HG03432 (cell line): ENCODE measurements at regions not wholly inside any gene's neighbourhood (a gene's known extent, or its start where the extent isn't known, plus 50 kb on each side); places are given as distances from the start of the nearest gene placed in this dataset.
"Not testable (repeated sequence)": the region's sequence is repeated elsewhere in the genome, so short reads cannot be mapped to it uniquely, and the experiment has no call there.

Experiments
- ATAC-seq: cut with Tn5 transposase; IDR thresholded peaks from one replicate; pipeline ENCODE4 v1.9.1; 2021; ENCODE audit warnings: mild to moderate bottlenecking, moderate library complexity; ENCODE audit not compliant: unreplicated experiment

DNA sequence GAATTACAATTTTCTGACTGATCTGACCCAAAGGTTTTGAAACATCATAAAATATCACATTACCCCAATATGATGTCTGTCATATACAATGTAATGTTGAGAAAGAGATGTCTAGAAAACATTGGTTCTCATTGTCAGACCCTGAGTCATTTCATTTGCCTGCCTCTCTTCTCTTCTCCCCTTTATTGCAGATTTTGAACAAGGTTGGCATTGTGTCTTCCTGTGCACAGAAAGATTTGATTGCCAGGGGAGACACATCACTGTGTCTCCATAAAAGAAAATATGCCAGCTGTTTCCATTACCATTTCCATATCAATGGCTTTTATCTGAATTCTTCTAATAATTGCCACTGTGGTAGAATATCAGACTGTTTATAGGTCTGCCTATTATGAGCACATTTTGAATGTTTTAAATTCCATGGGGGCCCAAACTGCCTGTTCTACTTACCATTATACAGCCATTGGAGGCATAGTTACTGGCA lies 65.6 kb downstream of the IFI44 start:
- ATAC-seq: no peak

DNA sequence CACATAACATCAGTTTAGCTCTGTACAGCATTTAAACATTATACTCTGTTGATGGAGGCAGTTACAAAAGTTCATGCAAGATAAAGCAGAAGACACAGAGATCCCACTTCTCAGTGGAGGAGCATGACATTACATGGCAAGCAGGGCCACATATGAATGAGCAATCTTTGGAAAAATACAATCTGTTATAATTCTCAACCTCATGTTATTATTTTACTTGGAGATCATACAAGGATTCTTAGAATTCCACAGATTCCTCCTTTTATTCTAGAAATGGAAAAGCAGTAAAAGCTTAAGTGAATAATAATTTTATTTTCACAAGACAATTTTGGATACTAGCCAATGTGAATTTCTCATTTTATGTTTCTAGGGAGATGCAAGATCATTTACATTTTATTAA lies 66.6 kb downstream of the IFI44 start:
- ATAC-seq: no peak

DNA sequence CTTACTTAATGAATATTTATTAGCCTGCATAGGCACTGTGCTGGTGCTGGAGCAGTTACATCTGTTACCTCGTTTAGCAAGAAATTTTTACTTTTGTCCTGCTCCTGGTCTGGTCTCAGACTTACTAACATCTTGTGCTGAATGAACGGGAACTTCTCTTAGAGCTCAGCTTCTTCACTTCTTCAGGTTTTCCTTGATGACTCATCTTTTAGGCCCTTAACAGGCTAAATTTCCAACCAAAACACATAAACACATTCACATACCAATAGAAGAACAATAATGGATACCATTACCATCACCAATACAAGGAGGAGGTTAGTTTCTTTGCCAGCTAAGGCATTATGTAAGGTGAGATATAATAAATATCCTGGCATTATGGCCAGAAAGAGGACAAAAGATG lies 68.9 kb downstream of the IFI44 start:
- no peak for ATAC-seq

DNA sequence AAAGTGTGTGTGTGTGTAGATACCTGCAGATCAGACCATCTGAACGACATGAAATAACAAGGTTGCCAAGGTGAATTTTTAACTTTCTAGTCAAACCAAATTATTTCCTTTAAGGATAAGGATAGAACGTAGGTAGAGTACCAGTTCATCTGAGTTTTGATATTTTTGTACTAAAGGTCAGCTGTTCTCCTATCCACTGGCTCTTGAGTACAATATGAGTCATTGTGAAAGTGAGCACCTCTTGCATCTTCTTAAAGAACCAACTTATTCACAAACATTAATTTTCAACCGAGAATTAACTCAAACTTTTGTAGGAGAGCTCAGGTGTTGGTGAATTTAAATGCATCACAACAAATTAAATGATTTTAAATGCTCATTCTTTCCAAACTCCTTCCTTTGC lies 71.5 kb downstream of the IFI44 start:
- ATAC-seq: peak; percentile 81

DNA sequence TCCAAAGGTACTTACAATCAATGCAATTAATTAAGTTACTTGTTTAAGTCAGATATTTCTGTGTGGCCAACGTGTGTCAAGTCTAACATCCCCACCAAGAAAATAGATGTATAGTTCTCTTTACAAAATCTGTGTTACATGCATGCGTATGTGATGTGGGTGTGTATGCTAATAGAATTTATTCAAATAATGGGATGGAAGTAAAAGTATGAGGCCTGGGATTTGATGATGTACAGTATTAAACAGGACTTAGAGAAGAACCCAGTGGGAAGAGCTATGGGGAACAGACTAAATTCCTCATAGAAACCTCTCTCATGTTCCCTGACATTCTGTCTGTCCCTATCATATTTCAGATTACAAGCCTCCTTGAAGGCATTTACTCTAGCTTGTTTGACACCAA lies 72.5 kb downstream of the IFI44 start:
- ATAC-seq: no peak

DNA sequence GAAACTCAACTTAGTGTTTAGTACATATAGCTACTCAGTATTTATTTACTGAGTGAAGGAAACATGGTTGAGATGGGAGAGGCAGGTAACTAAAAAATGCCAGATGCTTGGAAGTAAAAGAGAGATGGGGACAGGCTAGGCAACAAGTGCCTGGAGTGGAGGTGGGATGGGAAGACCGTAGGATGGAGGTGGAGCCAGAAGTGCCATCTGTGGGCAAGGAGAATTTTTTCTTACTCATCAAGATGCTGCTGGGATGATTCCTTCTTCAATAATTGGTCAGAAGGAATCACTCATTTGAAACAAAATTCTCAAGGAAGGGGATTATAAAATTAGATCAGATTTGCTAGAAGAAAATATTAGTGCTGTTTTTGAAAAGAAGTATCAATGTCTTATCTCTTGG lies 72.9 kb downstream of the IFI44 start:
- ATAC-seq: no peak

DNA sequence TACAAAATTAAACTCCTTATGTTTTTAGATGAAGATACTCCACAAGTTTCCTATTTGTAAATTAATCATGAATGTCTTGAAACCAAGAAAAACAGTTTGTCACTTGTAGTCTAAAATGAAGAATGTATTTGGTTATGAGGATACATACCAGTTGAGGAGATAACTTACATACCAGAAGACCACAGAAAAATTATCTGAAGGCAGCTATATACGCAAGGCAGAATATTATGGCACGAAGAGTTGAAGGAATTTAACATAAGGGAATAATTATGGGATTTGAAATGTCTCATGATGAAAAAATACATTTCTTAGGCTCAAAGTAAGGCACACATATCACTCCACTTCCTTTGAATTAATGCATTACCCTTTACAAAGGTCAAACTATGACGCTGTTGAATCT lies 73.3 kb downstream of the IFI44 start:
- no peak for ATAC-seq

DNA sequence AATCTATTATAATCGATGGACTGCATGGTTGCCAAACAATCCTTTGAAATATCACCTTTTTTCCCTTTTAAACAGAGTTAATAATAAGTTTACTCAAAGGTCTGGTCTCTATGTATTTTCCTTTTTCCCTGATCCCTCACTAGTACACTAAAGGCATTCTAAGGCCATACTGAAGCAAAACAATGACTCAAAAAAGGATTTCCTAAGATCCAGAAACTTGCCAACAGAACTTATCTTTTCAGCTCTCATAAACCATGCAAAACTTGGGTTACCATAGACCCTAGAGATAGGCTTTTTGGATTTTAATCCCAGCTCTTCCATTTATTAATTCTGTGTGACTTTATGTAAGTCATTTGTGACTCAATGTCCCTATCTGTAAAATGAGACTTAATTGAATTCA lies 77.1 kb downstream of the IFI44 start:
- no peak for ATAC-seq

DNA sequence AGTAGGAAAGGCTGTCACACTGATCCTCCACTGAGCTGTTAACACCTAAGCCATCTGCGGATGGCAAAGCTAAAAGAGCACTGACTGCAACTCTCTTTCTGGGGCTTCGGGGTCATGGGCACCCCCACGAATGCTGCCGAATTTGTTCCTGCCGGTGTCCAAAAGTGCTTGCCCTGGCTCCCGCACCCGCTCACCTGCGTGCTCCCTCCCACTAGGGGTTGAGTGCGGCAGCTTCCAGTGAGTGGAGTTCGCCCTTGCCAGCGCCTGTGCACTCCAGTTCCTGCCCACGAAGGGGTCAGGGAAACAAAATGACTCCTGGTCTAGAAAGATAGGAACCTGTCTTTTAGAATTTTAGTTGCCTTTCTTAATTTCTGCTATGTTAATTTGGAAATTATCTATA lies 78.7 kb downstream of the IFI44 start:
- no peak for ATAC-seq

DNA sequence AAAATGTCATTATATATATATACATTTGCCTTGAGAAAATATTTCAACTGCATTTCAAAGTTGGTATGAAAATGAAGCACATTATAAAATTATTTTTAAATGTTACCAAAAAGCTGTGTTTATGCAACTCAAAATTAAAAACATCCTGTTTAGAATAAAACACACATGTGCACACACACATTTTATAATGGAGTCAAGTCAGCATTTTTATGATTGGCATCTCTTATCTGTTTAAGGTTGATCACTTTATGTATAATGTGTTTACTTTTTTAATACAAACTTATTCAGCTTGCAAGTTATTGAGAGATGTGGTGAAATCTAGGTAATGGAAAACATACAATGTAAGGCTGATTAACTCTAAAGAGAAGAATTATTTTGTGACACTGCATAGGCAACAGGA lies 80.4 kb downstream of the IFI44 start:
- no peak for ATAC-seq

DNA sequence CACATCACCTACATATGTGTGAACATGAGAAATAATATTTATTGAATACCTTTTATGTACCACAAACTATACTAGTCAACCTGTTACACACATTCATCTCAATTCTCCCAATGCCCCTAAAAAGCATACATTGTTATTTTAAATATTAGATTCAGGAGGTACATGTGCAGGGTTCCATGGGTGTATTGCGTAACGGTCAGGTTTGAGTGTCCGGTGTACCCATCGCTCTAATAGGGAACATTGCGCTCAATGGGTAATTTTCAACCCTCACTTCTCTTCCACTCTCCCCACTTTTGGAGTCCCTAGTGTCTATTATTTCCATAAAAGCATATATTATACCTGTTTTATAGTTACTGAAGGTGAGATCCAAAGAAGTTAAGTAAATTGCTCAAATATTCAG lies 82.0 kb downstream of the IFI44 start:
- no peak for ATAC-seq

DNA sequence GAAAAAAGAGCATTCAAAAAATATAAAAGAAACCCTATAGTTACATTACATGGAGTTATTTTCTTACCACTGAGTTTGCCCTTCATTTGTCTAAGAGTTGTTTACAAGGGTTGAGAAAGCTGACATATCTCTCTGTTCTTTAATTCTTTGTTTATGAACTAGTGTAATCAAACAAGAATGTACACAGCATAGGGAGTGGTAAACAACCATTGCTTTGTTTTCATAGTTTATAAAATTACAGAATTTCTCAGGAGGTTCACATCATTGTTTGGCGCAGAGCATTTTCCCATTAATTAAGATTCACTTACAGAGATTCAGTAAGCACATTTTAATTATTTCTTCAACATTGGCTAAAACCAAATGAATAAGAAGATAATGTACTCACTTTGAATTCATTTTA lies 87.6 kb downstream of the IFI44 start:
- ATAC-seq: no peak

DNA sequence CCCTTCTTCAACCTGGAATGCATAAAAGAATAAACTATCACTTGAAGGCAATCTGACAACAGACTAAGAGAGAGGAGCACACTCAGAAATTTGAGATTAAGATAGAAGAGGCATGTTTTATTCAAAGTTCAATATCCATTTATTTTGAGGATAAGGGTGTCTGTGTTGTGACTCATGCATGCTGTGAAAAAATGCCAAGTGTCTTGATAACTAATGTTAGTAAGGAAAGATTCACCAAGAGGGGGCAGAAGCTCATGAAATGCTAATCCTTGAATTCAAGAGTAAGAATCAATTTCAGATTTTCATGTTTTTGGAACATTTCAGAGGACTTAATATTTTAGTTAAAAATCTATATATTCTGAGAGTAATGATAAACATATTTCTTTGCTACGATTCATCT lies 94.0 kb downstream of the IFI44 start:
- ATAC-seq: no peak

DNA sequence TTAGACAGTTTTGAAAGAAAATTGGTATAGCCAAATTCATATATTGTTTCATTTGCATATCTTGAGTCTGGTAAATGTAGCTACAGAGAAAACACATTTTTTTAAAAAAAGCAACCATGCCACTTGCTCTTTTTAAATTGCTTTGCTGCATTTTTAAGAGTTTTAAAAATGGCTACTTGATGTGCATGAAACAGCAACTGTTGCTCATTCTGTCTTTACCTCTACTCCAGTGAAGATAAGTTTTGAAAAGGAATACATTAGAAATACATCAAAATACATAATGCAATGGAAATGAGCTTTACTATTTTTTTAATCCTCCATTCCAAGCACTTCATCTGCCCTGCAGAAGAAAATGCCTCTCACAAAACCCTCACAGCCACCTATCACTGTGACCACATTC lies 95.5 kb downstream of the IFI44 start:
- ATAC-seq: no peak

DNA sequence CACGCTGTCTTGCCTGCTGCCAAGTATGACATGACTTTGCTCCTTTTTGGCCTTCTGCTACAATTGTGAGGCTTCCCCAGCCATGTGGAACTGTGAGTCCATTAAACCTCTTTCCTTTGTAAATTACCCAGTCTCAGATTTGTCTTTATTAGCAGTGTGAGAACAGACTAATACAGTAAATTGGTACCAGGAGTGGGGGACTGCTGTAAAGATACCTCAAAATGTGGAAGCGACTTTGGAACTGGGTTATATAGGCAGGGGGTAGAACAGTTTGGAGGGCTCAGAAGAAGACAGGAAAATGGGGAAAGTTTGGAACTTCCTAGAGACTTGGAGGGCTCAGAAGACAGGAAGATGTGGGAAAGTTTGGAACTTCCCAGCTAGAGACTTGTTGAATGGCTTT lies 104.0 kb downstream of the IFI44 start:
- not testable (repeated sequence) for ATAC-seq

DNA sequence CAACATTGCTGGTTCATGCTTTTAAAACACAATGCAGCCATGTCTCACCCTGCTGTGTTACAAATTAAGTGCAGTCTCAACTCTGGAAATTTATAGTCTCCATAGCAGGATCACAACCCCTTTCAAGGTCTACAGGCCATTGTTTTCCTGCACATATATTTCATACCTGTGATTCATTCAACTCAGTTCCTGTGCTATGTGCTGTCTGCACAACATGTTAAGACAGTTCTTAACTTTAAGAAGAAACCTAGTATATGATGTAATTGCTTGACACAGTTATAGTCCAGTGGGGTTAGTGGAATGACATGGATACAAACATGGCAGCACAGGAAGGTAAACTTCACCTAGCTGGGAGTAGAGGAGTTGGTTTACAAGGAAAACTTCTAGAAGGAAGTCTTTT lies 106.4 kb downstream of the IFI44 start:
- ATAC-seq: no peak

DNA sequence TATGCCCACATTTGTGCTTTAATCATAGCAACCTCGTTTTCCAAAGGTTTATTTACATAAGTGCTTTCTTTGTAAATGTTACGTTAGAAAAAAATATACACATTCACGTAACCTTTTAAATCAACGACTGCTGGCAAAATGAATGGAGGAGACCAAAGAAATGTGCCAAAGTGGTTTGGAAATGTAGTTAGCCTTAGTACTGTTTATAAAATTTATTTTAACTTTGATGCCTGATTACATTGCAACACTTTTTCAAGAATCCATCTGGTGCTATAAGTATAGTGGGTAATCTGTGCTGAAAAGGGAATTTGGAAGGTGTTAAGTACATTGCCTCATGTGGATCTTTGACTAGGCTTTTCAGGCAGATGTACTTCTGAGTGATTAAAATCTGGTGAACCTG lies 108.9 kb downstream of the IFI44 start:
- ATAC-seq: no peak

DNA sequence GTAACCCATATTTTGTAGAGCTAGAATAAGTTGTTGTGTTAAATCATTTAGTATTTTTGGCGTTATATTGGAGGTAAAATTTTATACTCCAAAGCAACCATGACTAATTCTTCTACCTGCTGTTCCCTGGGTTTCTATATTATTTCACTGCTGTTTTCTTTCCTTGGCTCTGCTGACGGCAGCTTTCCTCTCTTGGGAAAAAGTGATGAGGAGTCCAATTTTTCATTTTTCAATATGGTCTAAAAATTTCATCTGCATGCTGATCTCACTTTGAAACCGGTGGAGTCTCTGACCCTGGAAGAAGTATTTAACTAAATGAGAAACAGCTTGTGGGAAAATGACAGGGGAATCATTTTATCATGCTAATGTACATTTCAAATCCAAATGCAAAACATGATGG lies 110.2 kb downstream of the IFI44 start:
- no peak for ATAC-seq

DNA sequence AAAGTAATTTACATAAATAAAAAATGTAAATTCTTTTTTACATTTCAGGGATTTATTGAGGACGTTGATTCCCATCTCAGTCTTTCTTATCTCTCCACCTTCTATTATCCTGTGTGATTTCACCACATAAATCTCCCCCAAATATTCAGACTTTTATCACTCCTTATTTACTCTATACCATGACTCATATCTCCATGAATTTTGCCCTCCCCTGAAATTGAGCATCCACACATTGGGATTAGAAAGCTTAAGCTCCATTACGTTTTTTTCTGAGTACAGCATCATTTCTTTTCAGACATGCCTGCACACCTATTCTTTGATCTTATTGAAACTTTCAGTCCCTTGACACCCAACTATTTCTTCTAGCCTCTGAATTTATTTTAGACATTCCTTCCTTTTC lies 111.2 kb downstream of the IFI44 start:
- ATAC-seq: no peak

DNA sequence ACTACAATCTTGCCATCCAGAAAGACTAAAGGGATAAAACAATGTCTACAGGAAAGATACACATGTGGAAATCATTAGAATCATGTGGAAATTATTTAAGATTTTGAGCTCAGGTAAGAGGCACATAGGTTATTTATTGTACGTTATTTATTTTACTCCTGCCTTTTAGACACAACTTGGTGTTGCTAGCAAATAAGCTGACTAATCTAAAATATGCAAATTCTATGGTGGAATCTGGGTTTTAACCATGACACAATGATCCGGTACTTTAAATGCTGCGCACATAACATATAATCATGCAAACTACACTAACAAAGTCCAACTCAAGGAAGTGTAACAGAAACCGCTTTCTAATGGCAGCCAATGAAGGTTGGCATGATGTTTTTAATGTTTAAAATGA lies 112.5 kb downstream of the IFI44 start:
- ATAC-seq: no peak

DNA sequence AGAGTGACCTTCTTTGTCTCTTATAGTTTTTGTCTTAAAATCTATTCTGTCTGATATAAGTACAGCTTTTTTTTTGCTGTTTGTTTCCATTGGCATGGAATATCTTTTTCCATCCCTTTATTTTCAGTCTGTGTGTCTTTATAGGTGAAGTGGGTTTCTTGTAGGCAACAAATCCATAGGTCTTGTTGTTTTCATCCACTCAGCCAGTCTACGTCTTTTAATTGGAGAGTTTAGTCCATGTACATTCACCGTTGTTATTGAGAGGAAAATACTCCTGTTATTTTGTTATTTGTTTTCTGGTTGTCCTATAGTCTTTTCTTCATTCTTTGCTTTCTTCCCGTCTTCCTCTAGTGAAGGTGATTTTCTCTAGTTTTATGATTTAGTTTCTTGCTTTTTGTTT lies 115.9 kb downstream of the IFI44 start:
- no peak for ATAC-seq

DNA sequence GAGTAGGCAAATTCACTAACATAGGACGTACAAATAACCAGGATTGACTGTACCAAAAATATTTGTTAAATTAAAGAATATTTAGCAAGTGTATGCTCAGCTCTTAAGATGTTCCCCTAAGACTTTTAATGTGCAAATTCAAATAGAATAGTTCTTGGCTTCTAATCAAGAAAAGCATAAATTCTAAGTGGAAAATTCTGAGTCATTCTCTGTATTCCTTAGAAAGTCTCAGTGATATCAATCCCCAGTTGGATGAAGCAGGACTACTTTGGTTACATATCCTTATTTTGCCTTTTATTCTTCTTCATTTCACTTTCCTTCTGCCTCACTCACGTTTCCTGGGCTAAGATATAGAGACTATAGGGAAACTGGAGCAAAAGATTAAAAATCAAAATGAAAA lies 130.2 kb downstream of the IFI44 start:
- ATAC-seq: no peak

DNA sequence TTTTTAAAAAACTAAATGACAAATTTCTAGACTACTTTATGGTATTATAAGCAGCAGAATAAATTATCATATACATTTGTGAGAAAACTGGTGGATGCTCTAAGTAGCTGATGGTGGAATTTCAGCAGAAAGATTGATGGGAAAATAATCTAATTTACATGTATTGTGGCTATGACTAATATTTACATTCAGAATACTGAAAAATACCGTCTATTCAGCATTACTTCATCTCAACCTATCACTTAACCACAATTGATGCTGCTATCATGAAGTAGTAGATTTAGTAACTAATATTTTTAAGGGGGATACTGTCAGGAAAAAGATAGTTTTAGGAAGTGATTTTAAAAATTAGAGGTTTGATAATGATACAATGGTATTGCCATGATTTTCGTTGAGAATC lies 137.9 kb downstream of the IFI44 start:
- no peak for ATAC-seq

DNA sequence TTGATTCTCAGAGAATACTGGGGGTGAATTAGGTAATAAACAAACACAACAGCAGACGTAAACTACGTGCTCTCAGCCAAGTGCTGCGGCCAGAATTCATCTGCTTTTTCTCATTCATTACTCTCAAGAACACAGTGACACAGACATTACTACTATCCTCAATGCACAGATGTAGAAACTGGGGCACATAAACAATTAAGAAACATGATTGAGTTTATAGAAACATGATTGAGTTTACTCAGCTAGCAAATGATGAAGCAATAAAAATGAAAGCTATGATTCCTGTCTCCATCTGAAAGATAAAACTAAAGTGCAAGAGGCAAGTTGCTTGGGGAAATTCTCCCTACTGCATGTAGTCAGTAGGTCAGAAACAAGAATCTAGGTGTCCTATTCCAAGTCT lies 140.5 kb downstream of the IFI44 start:
- no peak for ATAC-seq
